ENCODE measurements at regions not wholly inside any gene's neighbourhood (a gene's known extent, or its start where the extent isn't known, plus 50 kb on each side); places are given as distances from the start of the nearest gene placed in this dataset.

DNA sequence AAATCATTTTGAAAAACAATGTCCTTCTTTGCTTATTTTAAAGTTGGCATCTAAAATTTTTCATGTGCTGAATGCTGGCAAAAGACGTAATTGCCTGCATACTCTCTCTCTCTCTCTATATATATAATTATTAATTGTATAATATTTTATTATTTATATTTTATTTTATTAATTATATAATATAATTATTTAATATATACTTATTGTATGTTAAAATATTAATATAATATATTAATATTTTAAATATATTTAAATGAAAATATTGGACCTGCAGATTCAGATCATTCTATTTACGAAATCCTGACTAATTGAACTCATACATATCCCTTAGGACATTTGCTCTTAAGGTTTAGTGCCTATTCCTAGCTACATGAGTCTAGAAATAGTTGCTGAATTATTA is 144.7 kb upstream of the VCX start:
- Histone ChIP-seq H3K4me3 (ENCODE audit: low read length in 3 of 3) (no peak overlapping the region), H3K9ac (ENCODE audit: low read length in 3 of 3) (no peak overlapping the region), H3K9me3 (ENCODE audit: control insufficient read depth in 2 of 3, insufficient read depth in 1 of 3, low read length in 3 of 3) (no peaks in the 10 kb centered on the region), H3K27me3 (ENCODE audit: control insufficient read depth, insufficient read depth, low read length) (no peaks in the 10 kb centered on the region), H3K4me1 (ENCODE audit: control insufficient read depth in 2 of 3, insufficient read depth in 2 of 3, low read depth in 1 of 3, low read length in 3 of 3) (no peaks in the 10 kb centered on the region), H3K27ac (ENCODE audit: low read depth in 2 of 2, low read length in 2 of 2) (no peak overlapping the region), H3K36me3 (ENCODE audit: control insufficient read depth in 2 of 3, insufficient read depth in 3 of 3, low read length in 3 of 3) (no peaks in the 10 kb centered on the region)
- DNase-seq (no peak), FAIRE-seq (peak; percentile 85)
- TF ChIP-seq, protein P1, sequence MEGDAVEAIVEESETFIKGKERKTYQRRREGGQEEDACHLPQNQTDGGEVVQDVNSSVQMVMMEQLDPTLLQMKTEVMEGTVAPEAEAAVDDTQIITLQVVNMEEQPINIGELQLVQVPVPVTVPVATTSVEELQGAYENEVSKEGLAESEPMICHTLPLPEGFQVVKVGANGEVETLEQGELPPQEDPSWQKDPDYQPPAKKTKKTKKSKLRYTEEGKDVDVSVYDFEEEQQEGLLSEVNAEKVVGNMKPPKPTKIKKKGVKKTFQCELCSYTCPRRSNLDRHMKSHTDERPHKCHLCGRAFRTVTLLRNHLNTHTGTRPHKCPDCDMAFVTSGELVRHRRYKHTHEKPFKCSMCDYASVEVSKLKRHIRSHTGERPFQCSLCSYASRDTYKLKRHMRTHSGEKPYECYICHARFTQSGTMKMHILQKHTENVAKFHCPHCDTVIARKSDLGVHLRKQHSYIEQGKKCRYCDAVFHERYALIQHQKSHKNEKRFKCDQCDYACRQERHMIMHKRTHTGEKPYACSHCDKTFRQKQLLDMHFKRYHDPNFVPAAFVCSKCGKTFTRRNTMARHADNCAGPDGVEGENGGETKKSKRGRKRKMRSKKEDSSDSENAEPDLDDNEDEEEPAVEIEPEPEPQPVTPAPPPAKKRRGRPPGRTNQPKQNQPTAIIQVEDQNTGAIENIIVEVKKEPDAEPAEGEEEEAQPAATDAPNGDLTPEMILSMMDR (IDR thresholded peaks at IDR 0.05; ENCODE audit: borderline replicate concordance, extremely low read depth, insufficient read depth): no peak
- intact Hi-C loops (cut with DNase I): no loop called here

DNA sequence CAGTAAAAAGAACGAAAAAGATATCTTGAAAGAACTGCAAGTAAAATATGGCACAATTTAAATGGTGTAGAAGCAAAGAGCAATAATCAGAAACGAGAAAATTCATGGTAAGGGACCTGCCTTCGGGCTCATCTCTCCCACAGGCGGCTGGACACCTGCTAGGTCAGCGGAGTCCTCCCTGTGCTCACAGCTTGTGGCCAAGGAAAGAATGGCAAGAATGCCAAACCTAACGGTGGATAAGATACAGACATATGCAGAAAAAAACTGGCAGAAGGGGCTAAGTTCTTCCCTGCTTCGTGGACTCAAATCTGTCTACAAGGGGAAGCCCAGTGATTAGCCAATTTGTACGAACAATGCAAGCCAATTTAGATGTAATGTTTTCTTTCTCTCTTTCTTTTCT is 152.1 kb upstream of the VCX start:
- DNase-seq (no peak), FAIRE-seq (no peak)
- Histone ChIP-seq H3K4me3 (ENCODE audit: low read length in 3 of 3) (no peak overlapping the region), H3K27ac (ENCODE audit: low read depth in 2 of 2, low read length in 2 of 2) (no peak overlapping the region), H3K4me1 (ENCODE audit: control insufficient read depth in 2 of 3, insufficient read depth in 2 of 3, low read depth in 1 of 3, low read length in 3 of 3) (no peaks in the 10 kb centered on the region), H3K9ac (ENCODE audit: low read length in 3 of 3) (no peak overlapping the region), H3K9me3 (ENCODE audit: control insufficient read depth in 2 of 3, insufficient read depth in 1 of 3, low read length in 3 of 3) (no peaks in the 10 kb centered on the region), H3K36me3 (ENCODE audit: control insufficient read depth in 2 of 3, insufficient read depth in 3 of 3, low read length in 3 of 3) (no peaks in the 10 kb centered on the region), H3K27me3 (ENCODE audit: control insufficient read depth, insufficient read depth, low read length) (no peaks in the 10 kb centered on the region)
- TF ChIP-seq, protein P1 (IDR thresholded peaks at IDR 0.05; ENCODE audit: borderline replicate concordance, extremely low read depth, insufficient read depth): no peak
- intact Hi-C loops (cut with DNase I): no loop called here

DNA sequence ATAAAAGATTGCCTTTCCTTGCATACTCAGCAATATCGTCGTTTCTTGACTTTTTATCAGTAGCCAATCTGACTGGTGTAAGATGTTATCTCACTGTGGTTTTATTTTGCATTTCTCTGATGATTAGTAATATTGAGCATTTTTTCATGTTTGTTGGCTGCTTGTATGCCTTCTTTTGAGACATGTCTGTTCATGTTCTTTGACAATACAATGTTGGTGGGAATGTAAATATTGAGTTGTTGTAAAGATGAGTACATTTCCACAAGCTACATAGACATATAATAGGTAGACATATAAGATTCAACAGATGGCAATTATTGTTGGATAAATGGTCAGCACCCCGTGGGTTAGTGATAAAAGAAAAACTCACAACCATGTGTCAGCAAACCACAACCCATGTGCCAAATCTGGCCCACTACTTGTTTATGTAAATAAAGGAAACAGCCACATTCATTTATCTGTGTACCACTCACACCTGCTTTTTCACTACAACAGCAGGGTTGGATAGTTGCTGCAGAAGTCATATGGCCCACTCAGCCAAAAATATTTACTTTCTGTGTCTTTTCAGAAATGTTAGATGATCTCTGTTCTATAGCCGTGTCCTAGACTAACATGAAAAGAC is 153.1 kb upstream of the VCX start:
- intact Hi-C loops (cut with DNase I): no loop called here
- Histone ChIP-seq H3K9me3 (ENCODE audit: control insufficient read depth in 2 of 3, insufficient read depth in 1 of 3, low read length in 3 of 3) (no peaks in the 10 kb centered on the region), H3K4me3 (ENCODE audit: low read length in 3 of 3) (no peak overlapping the region), H3K9ac (ENCODE audit: low read length in 3 of 3) (no peak overlapping the region), H3K27ac (ENCODE audit: low read depth in 2 of 2, low read length in 2 of 2) (no peak overlapping the region), H3K4me1 (ENCODE audit: control insufficient read depth in 2 of 3, insufficient read depth in 2 of 3, low read depth in 1 of 3, low read length in 3 of 3) (no peaks in the 10 kb centered on the region), H3K27me3 (ENCODE audit: control insufficient read depth, insufficient read depth, low read length) (no peaks in the 10 kb centered on the region), H3K36me3 (ENCODE audit: control insufficient read depth in 2 of 3, insufficient read depth in 3 of 3, low read length in 3 of 3) (no peaks in the 10 kb centered on the region)
- DNase-seq: no peak
- no peak for FAIRE-seq
- TF ChIP-seq, protein P1 (IDR thresholded peaks at IDR 0.05; ENCODE audit: borderline replicate concordance, extremely low read depth, insufficient read depth): no peak

DNA sequence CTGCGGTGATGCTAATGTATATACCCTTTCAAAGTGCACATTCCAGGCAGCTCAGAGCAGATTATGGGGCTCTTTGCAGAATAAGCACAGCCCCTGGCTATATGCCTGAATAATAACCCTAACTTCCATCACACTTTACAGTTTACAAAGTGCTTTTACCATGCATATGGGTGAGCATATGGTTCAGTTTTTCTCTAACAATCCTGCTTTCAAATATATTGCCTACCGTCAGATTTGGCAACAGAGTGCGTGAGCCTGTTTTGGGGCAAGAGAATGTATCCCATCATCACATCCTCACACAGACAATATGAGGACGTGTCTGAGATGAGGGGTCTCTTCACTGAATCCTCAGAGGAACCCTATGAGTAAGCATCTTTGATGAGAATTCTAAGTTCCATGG is 162.8 kb upstream of the VCX start:
- Histone ChIP-seq H3K36me3 (ENCODE audit: control insufficient read depth in 2 of 3, insufficient read depth in 3 of 3, low read length in 3 of 3) (no peaks in the 10 kb centered on the region), H3K27me3 (ENCODE audit: control insufficient read depth, insufficient read depth, low read length) (no peaks in the 10 kb centered on the region), H3K4me1 (ENCODE audit: control insufficient read depth in 2 of 3, insufficient read depth in 2 of 3, low read depth in 1 of 3, low read length in 3 of 3) (no peaks in the 10 kb centered on the region), H3K27ac (ENCODE audit: low read depth in 2 of 2, low read length in 2 of 2) (no peak overlapping the region), H3K4me3 (ENCODE audit: low read length in 3 of 3) (no peak overlapping the region), H3K9me3 (ENCODE audit: control insufficient read depth in 2 of 3, insufficient read depth in 1 of 3, low read length in 3 of 3) (no peaks in the 10 kb centered on the region), H3K9ac (ENCODE audit: low read length in 3 of 3) (no peak overlapping the region)
- intact Hi-C loops (cut with DNase I): no loop called here
- DNase-seq: no peak
- TF ChIP-seq, protein P1 (IDR thresholded peaks at IDR 0.05; ENCODE audit: borderline replicate concordance, extremely low read depth, insufficient read depth): no peak
- FAIRE-seq: no peak
